WTC11 (cell line): ENCODE measurements at regions not wholly inside any gene's neighbourhood (a gene's known extent, or its start where the extent isn't known, plus 50 kb on each side); places are given as distances from the start of the nearest gene placed in this dataset.

Source experiments
- ATAC-seq: fragments of 200-7000 bp; cut with Tn5 transposase; 2 replicates; pipeline ENCODE4 v1.10.0; 2021; ENCODE audit warnings: mild to moderate bottlenecking, moderate library complexity
- CTCF ChIA-PET: fragments of 300-600 bp; sonication (Branson Sonifier 250); formaldehyde crosslinking; loops from one replicate; lab custom pipeline; 2021; ENCODE audit warnings: antibody characterized with exemption; lab: Charles Lee
- POLR2A ChIA-PET: fragments of 350-600 bp; sonication (Branson Sonifier 250); formaldehyde crosslinking; loops from one replicate; lab custom pipeline; 2021; ENCODE audit warnings: antibody characterized with exemption; lab: Charles Lee
- DNase-seq: peaks from one replicate; pipeline ENCODE4 v3.0.0; 2021; ENCODE audit warnings: low spot score
- H3K27ac Mint-ChIP-seq: 2 replicates; pipeline ENCODE4 v1.8.0; 2021; ENCODE audit warnings: mixed read lengths
- H3K27me3 Mint-ChIP-seq: 2 replicates; pipeline ENCODE4 v1.8.0; 2021; ENCODE audit warnings: low read depth, mild to moderate bottlenecking, moderate library complexity, mixed read lengths
- H3K36me3 Mint-ChIP-seq: 2 replicates; pipeline ENCODE4 v1.8.0; 2021; ENCODE audit warnings: mixed read lengths
- H3K4me1 Mint-ChIP-seq: 2 replicates; pipeline ENCODE4 v1.8.0; 2022; ENCODE audit warnings: mixed read lengths
- H3K4me3 Mint-ChIP-seq: 2 replicates; pipeline ENCODE4 v1.8.0; 2021; ENCODE audit warnings: mild to moderate bottlenecking, moderate library complexity, mixed read lengths
- H3K9me3 Mint-ChIP-seq: 2 replicates; pipeline ENCODE4 v1.8.0; 2021; ENCODE audit warnings: mixed read lengths
- ATF2 ChIP-seq: sonication (generic); formaldehyde crosslinking; IDR thresholded peaks from 2 replicates; pipeline ENCODE4 v1.8.1; 2022; ENCODE audit warnings: low read depth, missing genetic modification reagents, borderline replicate concordance
- CREB1 ChIP-seq: sonication (generic); formaldehyde crosslinking; IDR thresholded peaks from 2 replicates; pipeline ENCODE4 v1.8.0; 2023; ENCODE audit warnings: mild to moderate bottlenecking, missing genetic modification reagents
- ELF4 ChIP-seq: sonication (generic); formaldehyde crosslinking; IDR thresholded peaks from 2 replicates; pipeline ENCODE4 v1.8.1; 2022; ENCODE audit warnings: low read depth, mild to moderate bottlenecking, moderate library complexity, missing genetic modification reagents
- GABPB1 ChIP-seq: sonication (generic); formaldehyde crosslinking; IDR thresholded peaks from 2 replicates; pipeline ENCODE4 v1.8.1; 2023; ENCODE audit warnings: mild to moderate bottlenecking, missing genetic modification reagents
- HMGA2 ChIP-seq: fragments of 250-450 bp; sonication (Bioruptor Pico); IDR thresholded peaks from 2 replicates; pipeline ENCODE4 v1.4.0; 2021; ENCODE audit warnings: mild to moderate bottlenecking, moderate library complexity
- MLX ChIP-seq: sonication (generic); formaldehyde crosslinking; IDR thresholded peaks from 2 replicates; pipeline ENCODE4 v1.8.1; 2023; ENCODE audit warnings: mild to moderate bottlenecking, missing genetic modification reagents, moderate library complexity
- MXD4 ChIP-seq: fragments of 250-450 bp; sonication (Bioruptor Pico); IDR thresholded peaks from 2 replicates; pipeline ENCODE4 v1.8.0; 2021; ENCODE audit warnings: mild to moderate bottlenecking, moderate library complexity, borderline replicate concordance
- NFE2L1 ChIP-seq: sonication (generic); formaldehyde crosslinking; IDR thresholded peaks from 2 replicates; pipeline ENCODE4 v1.8.1; 2023; ENCODE audit warnings: missing genetic modification reagents
- NR2C2 ChIP-seq: sonication (generic); formaldehyde crosslinking; IDR thresholded peaks from 2 replicates; pipeline ENCODE4 v1.8.0; 2022; ENCODE audit warnings: mild to moderate bottlenecking, missing genetic modification reagents
- RELA ChIP-seq: sonication (generic); formaldehyde crosslinking; IDR thresholded peaks from 2 replicates; pipeline ENCODE4 v1.8.1; 2022; ENCODE audit warnings: missing genetic modification reagents, mild to moderate bottlenecking, borderline replicate concordance
- SMAD3 ChIP-seq: sonication (generic); formaldehyde crosslinking; IDR thresholded peaks from 2 replicates; pipeline ENCODE4 v1.8.0; 2022; ENCODE audit warnings: missing genetic modification reagents, mild to moderate bottlenecking, borderline replicate concordance
- SMAD4 ChIP-seq: sonication (generic); formaldehyde crosslinking; IDR thresholded peaks from 2 replicates; pipeline ENCODE4 v1.8.0; 2022; ENCODE audit warnings: mild to moderate bottlenecking, missing genetic modification reagents
- SOX15 ChIP-seq: fragments of 250-450 bp; sonication (Bioruptor Pico); IDR thresholded peaks from 2 replicates; pipeline ENCODE4 v1.9.0; 2021; ENCODE audit warnings: mild to moderate bottlenecking
- TCF7 ChIP-seq: sonication (generic); formaldehyde crosslinking; IDR thresholded peaks from 2 replicates; pipeline ENCODE4 v1.8.0; 2022; ENCODE audit warnings: mild to moderate bottlenecking, low read depth, missing genetic modification reagents, moderate library complexity
- TP53 ChIP-seq: sonication (generic); formaldehyde crosslinking; IDR thresholded peaks from 2 replicates; pipeline ENCODE4 v1.8.1; 2023; ENCODE audit warnings: mild to moderate bottlenecking, missing genetic modification reagents
- ZNF317 ChIP-seq: sonication (generic); formaldehyde crosslinking; IDR thresholded peaks from 2 replicates; pipeline ENCODE4 v1.8.1; 2023; ENCODE audit warnings: low read depth, mild to moderate bottlenecking, moderate library complexity, missing genetic modification reagents, borderline replicate concordance
- ZNF396 ChIP-seq: fragments of 250-450 bp; sonication (Bioruptor Pico); IDR thresholded peaks from 2 replicates; pipeline ENCODE4 v1.8.0; 2021; ENCODE audit warnings: mild to moderate bottlenecking, moderate library complexity, borderline replicate concordance
- ZNF416 ChIP-seq: fragments of 250-450 bp; sonication (Bioruptor Pico); IDR thresholded peaks from 2 replicates; pipeline ENCODE4 v1.9.0; 2021; ENCODE audit warnings: mild to moderate bottlenecking, inconsistent platforms
- ZNF671 ChIP-seq: fragments of 250-450 bp; sonication (Bioruptor Pico); IDR thresholded peaks from 2 replicates; pipeline ENCODE4 v1.8.0; 2021; ENCODE audit warnings: mild to moderate bottlenecking
- TF ChIP-seq, protein P1 (sequence below): fragments of 250-450 bp; sonication (Bioruptor Pico); IDR thresholded peaks from 2 replicates; pipeline ENCODE4 v1.9.0; 2021; ENCODE audit warnings: moderate library complexity, mild to moderate bottlenecking, inconsistent platforms, borderline replicate concordance
- TF ChIP-seq, protein P2 (sequence below): sonication (generic); formaldehyde crosslinking; IDR thresholded peaks from 2 replicates; pipeline ENCODE4 v1.8.0; 2022; ENCODE audit warnings: mild to moderate bottlenecking, missing genetic modification reagents
- TF ChIP-seq, protein P3 (sequence below): sonication (generic); formaldehyde crosslinking; IDR thresholded peaks from 2 replicates; pipeline ENCODE4 v1.8.1; 2023; ENCODE audit warnings: mild to moderate bottlenecking, missing genetic modification reagents
- TF ChIP-seq, protein P4 (sequence below): fragments of 250-450 bp; sonication (Bioruptor Pico); IDR thresholded peaks from 2 replicates; pipeline ENCODE4 v1.9.0; 2021; ENCODE audit warnings: mild to moderate bottlenecking
- TF ChIP-seq, protein P5 (sequence below): sonication (generic); formaldehyde crosslinking; conservative IDR thresholded peaks from 2 replicates; pipeline ENCODE4 v1.8.1; 2022; ENCODE audit warnings: mild to moderate bottlenecking, missing genetic modification reagents

GRCh38 chr2:103324671-103325070 is 562.8 kb downstream of the TMEM182 start (continued):
- TF ChIP-seq MLX (no peak), TP53 (CRISPR knock-in tag) (no peak), NFE2L1 (no peak), ZNF671 (CRISPR knock-in tag) (no peak)
- TF ChIP-seq, protein P1, sequence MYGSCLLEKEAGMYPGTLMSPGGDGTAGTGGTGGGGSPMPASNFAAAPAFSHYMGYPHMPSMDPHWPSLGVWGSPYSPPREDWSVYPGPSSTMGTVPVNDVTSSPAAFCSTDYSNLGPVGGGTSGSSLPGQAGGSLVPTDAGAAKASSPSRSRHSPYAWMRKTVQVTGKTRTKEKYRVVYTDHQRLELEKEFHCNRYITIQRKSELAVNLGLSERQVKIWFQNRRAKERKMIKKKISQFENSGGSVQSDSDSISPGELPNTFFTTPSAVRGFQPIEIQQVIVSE (CRISPR knock-in tag), result no peak
- TF ChIP-seq, protein P2, sequence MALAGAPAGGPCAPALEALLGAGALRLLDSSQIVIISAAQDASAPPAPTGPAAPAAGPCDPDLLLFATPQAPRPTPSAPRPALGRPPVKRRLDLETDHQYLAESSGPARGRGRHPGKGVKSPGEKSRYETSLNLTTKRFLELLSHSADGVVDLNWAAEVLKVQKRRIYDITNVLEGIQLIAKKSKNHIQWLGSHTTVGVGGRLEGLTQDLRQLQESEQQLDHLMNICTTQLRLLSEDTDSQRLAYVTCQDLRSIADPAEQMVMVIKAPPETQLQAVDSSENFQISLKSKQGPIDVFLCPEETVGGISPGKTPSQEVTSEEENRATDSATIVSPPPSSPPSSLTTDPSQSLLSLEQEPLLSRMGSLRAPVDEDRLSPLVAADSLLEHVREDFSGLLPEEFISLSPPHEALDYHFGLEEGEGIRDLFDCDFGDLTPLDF (CRISPR knock-in tag), result no peak
- TF ChIP-seq, protein P3, sequence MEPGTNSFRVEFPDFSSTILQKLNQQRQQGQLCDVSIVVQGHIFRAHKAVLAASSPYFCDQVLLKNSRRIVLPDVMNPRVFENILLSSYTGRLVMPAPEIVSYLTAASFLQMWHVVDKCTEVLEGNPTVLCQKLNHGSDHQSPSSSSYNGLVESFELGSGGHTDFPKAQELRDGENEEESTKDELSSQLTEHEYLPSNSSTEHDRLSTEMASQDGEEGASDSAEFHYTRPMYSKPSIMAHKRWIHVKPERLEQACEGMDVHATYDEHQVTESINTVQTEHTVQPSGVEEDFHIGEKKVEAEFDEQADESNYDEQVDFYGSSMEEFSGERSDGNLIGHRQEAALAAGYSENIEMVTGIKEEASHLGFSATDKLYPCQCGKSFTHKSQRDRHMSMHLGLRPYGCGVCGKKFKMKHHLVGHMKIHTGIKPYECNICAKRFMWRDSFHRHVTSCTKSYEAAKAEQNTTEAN (CRISPR knock-in tag), result no peak
- TF ChIP-seq, protein P4, sequence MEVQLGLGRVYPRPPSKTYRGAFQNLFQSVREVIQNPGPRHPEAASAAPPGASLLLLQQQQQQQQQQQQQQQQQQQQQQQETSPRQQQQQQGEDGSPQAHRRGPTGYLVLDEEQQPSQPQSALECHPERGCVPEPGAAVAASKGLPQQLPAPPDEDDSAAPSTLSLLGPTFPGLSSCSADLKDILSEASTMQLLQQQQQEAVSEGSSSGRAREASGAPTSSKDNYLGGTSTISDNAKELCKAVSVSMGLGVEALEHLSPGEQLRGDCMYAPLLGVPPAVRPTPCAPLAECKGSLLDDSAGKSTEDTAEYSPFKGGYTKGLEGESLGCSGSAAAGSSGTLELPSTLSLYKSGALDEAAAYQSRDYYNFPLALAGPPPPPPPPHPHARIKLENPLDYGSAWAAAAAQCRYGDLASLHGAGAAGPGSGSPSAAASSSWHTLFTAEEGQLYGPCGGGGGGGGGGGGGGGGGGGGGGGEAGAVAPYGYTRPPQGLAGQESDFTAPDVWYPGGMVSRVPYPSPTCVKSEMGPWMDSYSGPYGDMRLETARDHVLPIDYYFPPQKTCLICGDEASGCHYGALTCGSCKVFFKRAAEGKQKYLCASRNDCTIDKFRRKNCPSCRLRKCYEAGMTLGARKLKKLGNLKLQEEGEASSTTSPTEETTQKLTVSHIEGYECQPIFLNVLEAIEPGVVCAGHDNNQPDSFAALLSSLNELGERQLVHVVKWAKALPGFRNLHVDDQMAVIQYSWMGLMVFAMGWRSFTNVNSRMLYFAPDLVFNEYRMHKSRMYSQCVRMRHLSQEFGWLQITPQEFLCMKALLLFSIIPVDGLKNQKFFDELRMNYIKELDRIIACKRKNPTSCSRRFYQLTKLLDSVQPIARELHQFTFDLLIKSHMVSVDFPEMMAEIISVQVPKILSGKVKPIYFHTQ (CRISPR knock-in tag), result no peak

DNA sequence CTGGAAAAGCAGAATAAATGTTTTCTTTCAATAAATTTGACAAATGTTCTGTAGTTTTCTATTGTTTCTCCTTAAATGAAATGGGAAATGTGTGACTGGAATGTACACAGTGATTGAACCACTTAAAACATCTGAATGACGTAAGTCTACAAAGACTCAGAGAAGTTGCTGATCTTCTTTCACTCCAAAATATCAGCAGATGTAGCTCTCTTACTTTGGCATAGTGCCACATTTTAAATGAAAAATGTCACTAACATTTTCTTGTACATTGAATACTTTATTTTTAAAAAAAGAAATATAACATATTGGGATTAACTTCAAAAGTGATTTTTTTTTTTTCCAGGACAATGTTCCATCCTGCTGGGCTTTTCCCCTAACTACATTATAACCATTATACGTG is 565.6 kb downstream of the TMEM182 start:
- ChIA-PET POLR2A (no interaction called here), CTCF (no interaction called here)
- Mint-ChIP-seq H3K9me3 (peaks cover 14% of the 10 kb centered on the region), H3K4me3 (no peak overlapping the region), H3K27me3 (no peaks in the 10 kb centered on the region), H3K4me1 (peaks cover 9% of the 10 kb centered on the region), H3K36me3 (peaks cover 5% of the 10 kb centered on the region; the same call in 1 of the 2 replicates), H3K27ac (no peak overlapping the region)
- DNase-seq (no peak), ATAC-seq (no peak)
- TF ChIP-seq ZNF416 (CRISPR knock-in tag) (no peak), SMAD3 (CRISPR knock-in tag) (no peak), ZNF317 (no peak), SMAD4 (no peak)
- TF ChIP-seq, protein P5, sequence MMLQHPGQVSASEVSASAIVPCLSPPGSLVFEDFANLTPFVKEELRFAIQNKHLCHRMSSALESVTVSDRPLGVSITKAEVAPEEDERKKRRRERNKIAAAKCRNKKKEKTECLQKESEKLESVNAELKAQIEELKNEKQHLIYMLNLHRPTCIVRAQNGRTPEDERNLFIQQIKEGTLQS (CRISPR knock-in tag), result no peak

GRCh38 chr2:103327966-103328365 is 566.1 kb downstream of the TMEM182 start:
- peaks cover 9% of the 10 kb centered on the region for H3K4me1 Mint-ChIP-seq
- H3K9me3 Mint-ChIP-seq, result peaks cover 9% of the 10 kb centered on the region
- no peak for DNase-seq
- no peak overlapping the region for H3K27ac Mint-ChIP-seq
- H3K4me3 Mint-ChIP-seq, result no peak overlapping the region
- H3K36me3 Mint-ChIP-seq, result peaks cover 5% of the 10 kb centered on the region; the same call in 1 of the 2 replicates
- ChIA-PET CTCF (no interaction called here), POLR2A (no interaction called here)
- no peaks in the 10 kb centered on the region for H3K27me3 Mint-ChIP-seq
- no peak for ATAC-seq
- TF ChIP-seq GABPB1 (no peak), ELF4 (no peak), TCF7 (CRISPR knock-in tag) (no peak), RELA (CRISPR knock-in tag) (no peak), ATF2 (CRISPR knock-in tag) (no peak), NR2C2 (CRISPR knock-in tag) (no peak), CREB1 (CRISPR knock-in tag) (no peak), MXD4 (CRISPR knock-in tag) (no peak), ZNF396 (CRISPR knock-in tag) (no peak), SOX15 (CRISPR knock-in tag) (no peak), HMGA2 (CRISPR knock-in tag) (no peak)
- TF ChIP-seq, protein P5 (CRISPR knock-in tag), result no peak
- TF ChIP-seq, protein P3 (CRISPR knock-in tag), result no peak
